ENCODE measurements at regions not wholly inside any gene's neighbourhood (a gene's known extent, or its start where the extent isn't known, plus 50 kb on each side); places are given as distances from the start of the nearest gene placed in this dataset.

- TF ChIP-seq CTCF (IDR thresholded peaks at IDR 0.05), result no peak
- TF ChIP-seq POLR2A (IDR thresholded peaks at IDR 0.05), result no peak
- Histone ChIP-seq H3K27me3 (no peaks in the 10 kb centered on the region), H3K27ac (no peak overlapping the region), H3K4me3 (no peak overlapping the region), H3K36me3 (replicated peaks in 1 of 2; ENCODE audit: insufficient read depth in 1 of 2, low read depth in 2 of 2) (no peaks in the 10 kb centered on the region), H3K4me1 (no peaks in the 10 kb centered on the region), H3K9me3 (no peaks in the 10 kb centered on the region)
- intact Hi-C loops (cut with DNase I), result no loop called here
- ATAC-seq (no peak), DNase-seq (no peak)
- WGBS, 2 donors, result 25% methylated on average over 3 of the region's 3 CpGs
Observed at GRCh38 chr5:44506561-44506960, 117.3 kb upstream of the FGF10 start.

- no peak overlapping the region for H3K27ac ChIP-seq
- DNase-seq, result no peak
- no peaks in the 10 kb centered on the region for H3K4me1 ChIP-seq
- no peaks in the 10 kb centered on the region for H3K27me3 ChIP-seq
- H3K36me3 ChIP-seq (replicated peaks in 1 of 2; ENCODE audit: insufficient read depth in 1 of 2, low read depth in 2 of 2), result no peaks in the 10 kb centered on the region
- no peak for ATAC-seq
- no peak overlapping the region for H3K4me3 ChIP-seq
- no peaks in the 10 kb centered on the region for H3K9me3 ChIP-seq
- WGBS, 2 donors, result 24 to 44% methylated on average over 1 of the region's 1 CpG
- intact Hi-C loops (cut with DNase I), result no loop called here
- TF ChIP-seq POLR2A (IDR thresholded peaks at IDR 0.05), result no peak
- TF ChIP-seq CTCF (IDR thresholded peaks at IDR 0.05), result no peak
Observed at GRCh38 chr5:44499381-44499780, 110.2 kb upstream of the FGF10 start.

GRCh38 chr5:44497606-44498005 lies 108.4 kb upstream of the FGF10 start:
- H3K4me3 ChIP-seq, result no peak overlapping the region
- no peak overlapping the region for H3K27ac ChIP-seq
- H3K27me3 ChIP-seq, result no peaks in the 10 kb centered on the region
- intact Hi-C loops (cut with DNase I), result no loop called here
- DNase-seq, result no peak
- no peaks in the 10 kb centered on the region for H3K9me3 ChIP-seq
- no peaks in the 10 kb centered on the region for H3K36me3 ChIP-seq (replicated peaks in 1 of 2; ENCODE audit: insufficient read depth in 1 of 2, low read depth in 2 of 2)
- ATAC-seq, result no peak
- no peak for TF ChIP-seq CTCF (IDR thresholded peaks at IDR 0.05)
- TF ChIP-seq POLR2A (IDR thresholded peaks at IDR 0.05), result no peak
- H3K4me1 ChIP-seq, result no peaks in the 10 kb centered on the region
- WGBS, 2 donors, result 40 to 51% methylated on average over 1 of the region's 1 CpG

GRCh38 chr5:44495280-44495679 lies 106.1 kb upstream of the FGF10 start:
- DNase-seq, result no peak
- Histone ChIP-seq H3K36me3 (replicated peaks in 1 of 2; ENCODE audit: insufficient read depth in 1 of 2, low read depth in 2 of 2) (no peaks in the 10 kb centered on the region), H3K4me1 (no peaks in the 10 kb centered on the region), H3K9me3 (peaks cover 0 to 6% (median 0%) of the 10 kb centered on the region in 3 donors), H3K27ac (no peak overlapping the region), H3K27me3 (no peaks in the 10 kb centered on the region), H3K4me3 (no peak overlapping the region)
- TF ChIP-seq CTCF (IDR thresholded peaks at IDR 0.05), result no peak
- TF ChIP-seq POLR2A (IDR thresholded peaks at IDR 0.05), result no peak
- ATAC-seq, result no peak
- WGBS, 2 donors, result 23 to 40% methylated on average over 1 of the region's 1 CpG
- intact Hi-C loops (cut with DNase I), result no loop called here

- intact Hi-C loops (cut with DNase I), result no loop called here
- DNase-seq (no peak), ATAC-seq (no peak)
- no peaks in the 10 kb centered on the region for H3K36me3 ChIP-seq (replicated peaks in 1 of 2; ENCODE audit: insufficient read depth in 1 of 2, low read depth in 2 of 2)
- H3K27me3 ChIP-seq, result no peaks in the 10 kb centered on the region
- H3K27ac ChIP-seq, result no peak overlapping the region
- H3K9me3 ChIP-seq, result peaks cover 0 to 6% (median 0%) of the 10 kb centered on the region in 3 donors
- H3K4me3 ChIP-seq, result no peak overlapping the region
- no peak for TF ChIP-seq CTCF (IDR thresholded peaks at IDR 0.05)
- no peak for TF ChIP-seq POLR2A (IDR thresholded peaks at IDR 0.05)
- no peaks in the 10 kb centered on the region for H3K4me1 ChIP-seq
- WGBS, 2 donors, result 88 to 92% methylated on average over 1 of the region's 1 CpG
Observed at GRCh38 chr5:44489759-44490158, 100.5 kb upstream of the FGF10 start.
